GM21526 (cell line): ENCODE measurements at regions not wholly inside any gene's neighbourhood (a gene's known extent, or its start where the extent isn't known, plus 50 kb on each side); places are given as distances from the start of the nearest gene placed in this dataset.
A peak's percentile ranks its signal among the peaks of the same experiment; 100 is the strongest.

ENCODE experiments used
- ATAC-seq: cut with Tn5 transposase; IDR thresholded peaks from one replicate; pipeline ENCODE4 v1.9.1; 2021; ENCODE audit warnings: moderate library complexity; ENCODE audit not compliant: unreplicated experiment, low FRiP score

GRCh38 chr2:129653246-129653645 is 326.2 kb upstream of the RAB6C start:
- ATAC-seq, result no peak

- no peak for ATAC-seq
Measured at GRCh38 chr2:129654331-129654730, 325.1 kb upstream of the RAB6C start.

- ATAC-seq, result no peak
Measured at GRCh38 chr2:129656081-129656598, 323.3 kb upstream of the RAB6C start.

GRCh38 chr2:129658430-129658829 is 321.0 kb upstream of the RAB6C start:
- no peak for ATAC-seq

- ATAC-seq, result no peak
Measured at GRCh38 chr2:129661935-129662334, 317.5 kb upstream of the RAB6C start.

- no peak for ATAC-seq
Measured at GRCh38 chr2:129667577-129667976, 311.9 kb upstream of the RAB6C start.

GRCh38 chr2:129672521-129672920 is 306.9 kb upstream of the RAB6C start:
- no peak for ATAC-seq

- no peak for ATAC-seq
Measured at GRCh38 chr2:129673234-129673633, 306.2 kb upstream of the RAB6C start.

- ATAC-seq, result peak; percentile 81
Measured at GRCh38 chr2:129673847-129674711, 305.4 kb upstream of the RAB6C start.

- ATAC-seq, result no peak
Measured at GRCh38 chr2:129678751-129679150, 300.7 kb upstream of the RAB6C start.

- ATAC-seq, result no peak
Measured at GRCh38 chr2:129681788-129682187, 297.7 kb upstream of the RAB6C start.

GRCh38 chr2:129689653-129690448 is 289.6 kb upstream of the RAB6C start:
- no peak for ATAC-seq

- no peak for ATAC-seq
Measured at GRCh38 chr2:129695496-129695895, 284.0 kb upstream of the RAB6C start.

- no peak for ATAC-seq
Measured at GRCh38 chr2:129698593-129698992, 280.9 kb upstream of the RAB6C start.

GRCh38 chr2:129699781-129700573 is 279.5 kb upstream of the RAB6C start:
- no peak for ATAC-seq

GRCh38 chr2:129702416-129703176 is 276.9 kb upstream of the RAB6C start:
- peak; percentile 52 for ATAC-seq

- ATAC-seq, result no peak
Measured at GRCh38 chr2:129705085-129705484, 274.4 kb upstream of the RAB6C start.

GRCh38 chr2:129707800-129708199 is 271.7 kb upstream of the RAB6C start:
- no peak for ATAC-seq

GRCh38 chr2:129708221-129708967 is 271.1 kb upstream of the RAB6C start:
- ATAC-seq, result no peak
